Endodermal cell (in vitro differentiated cells): ENCODE measurements at regions not wholly inside any gene's neighbourhood (a gene's known extent, or its start where the extent isn't known, plus 50 kb on each side); places are given as distances from the start of the nearest gene placed in this dataset.

ENCODE experiments used
- DNase-seq: peaks from one replicate; pipeline ENCODE4 v3.0.0-alpha.2; 2017
- H3K27ac ChIP-seq: 2 replicates; pipeline ENCODE4 v1.5.1; 2013; ENCODE audit warnings: mild to moderate bottlenecking, low read depth, low read length, moderate library complexity
- H3K27me3 ChIP-seq: 2 replicates; pipeline ENCODE4 v1.6.1; 2013; ENCODE audit warnings: mild to moderate bottlenecking, low read length, moderate library complexity; ENCODE audit not compliant: insufficient read depth, control insufficient read depth, poor library complexity, severe bottlenecking
- H3K36me3 ChIP-seq: 2 replicates; pipeline ENCODE4 v1.7.0; 2013; ENCODE audit warnings: mild to moderate bottlenecking, low read length, moderate library complexity; ENCODE audit not compliant: control insufficient read depth, insufficient read depth
- H3K4me1 ChIP-seq: one replicate; pipeline ENCODE4 v1.7.0; 2013; ENCODE audit warnings: low read length; ENCODE audit not compliant: control insufficient read depth, insufficient read depth
- H3K4me3 ChIP-seq: 2 replicates; pipeline ENCODE4 v1.5.1; 2013; ENCODE audit warnings: mild to moderate bottlenecking, low read length, moderate library complexity
- H3K9ac ChIP-seq: 2 replicates; pipeline ENCODE4 v1.6.1; 2013; ENCODE audit warnings: mild to moderate bottlenecking, low read length, moderate library complexity; ENCODE audit not compliant: poor library complexity, severe bottlenecking; ENCODE audit errors: extremely low read depth
- H3K9me3 ChIP-seq: 2 replicates; pipeline ENCODE4 v1.6.1; 2013; ENCODE audit warnings: mild to moderate bottlenecking, low read length, moderate library complexity; ENCODE audit not compliant: control insufficient read depth
- H3K27ac Mint-ChIP-seq: 2 replicates; pipeline ENCODE4 v1.8.0; 2020; ENCODE audit warnings: mixed read lengths
- H3K27me3 Mint-ChIP-seq: 2 replicates; pipeline ENCODE4 v1.8.0; 2021; ENCODE audit warnings: mild to moderate bottlenecking, mixed read lengths; ENCODE audit not compliant: insufficient read depth
- H3K36me3 Mint-ChIP-seq: 2 replicates; pipeline ENCODE4 v1.8.0; 2020; ENCODE audit warnings: low read depth, mixed read lengths
- H3K4me1 Mint-ChIP-seq: 2 replicates; pipeline ENCODE4 v1.8.0; 2020; ENCODE audit warnings: mixed read lengths
- H3K4me3 Mint-ChIP-seq: 2 replicates; pipeline ENCODE4 v1.8.0; 2020; ENCODE audit warnings: mild to moderate bottlenecking, moderate library complexity, mixed read lengths
- H3K9me3 Mint-ChIP-seq: 2 replicates; pipeline ENCODE4 v1.8.0; 2020; ENCODE audit warnings: mild to moderate bottlenecking, mixed read lengths
- WGBS, 2 experiments: methylation state at CpG; one replicate each; pipeline versions ENCODE4 v1.1.5 to v1.1.7; 2013; ENCODE audit warnings: missing lambda C conversion rate in 2 of 2, mixed read lengths in 1 of 2; ENCODE audit not compliant: insufficient coverage in 1 of 2, insufficient read length in 1 of 2; 5-methylcytosine and 5-hydroxymethylcytosine counted together
- TF ChIP-seq, protein P1 (sequence below): fragments of 200-600 bp; sonication (generic); conservative IDR thresholded peaks from 2 replicates; pipeline ENCODE4 v1.5.0; 2021; ENCODE audit warnings: antibody characterized with exemption, mild to moderate bottlenecking

DNA sequence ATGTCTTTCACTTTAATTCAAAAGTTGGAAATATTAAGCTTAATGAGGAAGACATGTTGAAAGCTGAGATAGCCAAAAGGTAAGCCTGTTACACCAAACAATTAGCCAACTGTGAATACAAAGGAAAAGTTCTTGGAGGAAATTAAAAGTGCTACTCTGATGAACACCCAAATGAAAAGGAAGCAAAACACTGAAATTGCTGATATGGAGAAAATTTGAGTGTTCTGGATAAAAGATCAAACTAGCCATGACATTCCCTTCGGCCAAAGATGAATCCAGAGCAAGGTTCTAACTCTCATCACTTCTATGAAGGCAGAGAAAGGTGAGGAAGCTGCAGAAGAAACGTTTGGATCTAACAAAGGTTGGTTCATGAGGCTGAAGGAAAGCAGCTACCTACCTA is 280.8 kb upstream of the BCHE start:
- Mint-ChIP-seq H3K4me1 (no peaks in the 10 kb centered on the region), H3K27ac (no peak overlapping the region), H3K9me3 (peaks cover 2% of the 10 kb centered on the region), H3K27me3 (no peaks in the 10 kb centered on the region), H3K4me3 (no peak overlapping the region), H3K36me3 (no peaks in the 10 kb centered on the region)
- 79 to 83% methylated on average over 1 to 2 of the region's 2 CpGs for WGBS, 2 experiments
- H3K4me1 ChIP-seq = no peaks in the 10 kb centered on the region
- no peak overlapping the region for H3K27ac ChIP-seq
- H3K9me3 ChIP-seq = no peaks in the 10 kb centered on the region
- no peaks in the 10 kb centered on the region for H3K36me3 ChIP-seq
- H3K4me3 ChIP-seq = no peak overlapping the region
- TF ChIP-seq, protein P1, sequence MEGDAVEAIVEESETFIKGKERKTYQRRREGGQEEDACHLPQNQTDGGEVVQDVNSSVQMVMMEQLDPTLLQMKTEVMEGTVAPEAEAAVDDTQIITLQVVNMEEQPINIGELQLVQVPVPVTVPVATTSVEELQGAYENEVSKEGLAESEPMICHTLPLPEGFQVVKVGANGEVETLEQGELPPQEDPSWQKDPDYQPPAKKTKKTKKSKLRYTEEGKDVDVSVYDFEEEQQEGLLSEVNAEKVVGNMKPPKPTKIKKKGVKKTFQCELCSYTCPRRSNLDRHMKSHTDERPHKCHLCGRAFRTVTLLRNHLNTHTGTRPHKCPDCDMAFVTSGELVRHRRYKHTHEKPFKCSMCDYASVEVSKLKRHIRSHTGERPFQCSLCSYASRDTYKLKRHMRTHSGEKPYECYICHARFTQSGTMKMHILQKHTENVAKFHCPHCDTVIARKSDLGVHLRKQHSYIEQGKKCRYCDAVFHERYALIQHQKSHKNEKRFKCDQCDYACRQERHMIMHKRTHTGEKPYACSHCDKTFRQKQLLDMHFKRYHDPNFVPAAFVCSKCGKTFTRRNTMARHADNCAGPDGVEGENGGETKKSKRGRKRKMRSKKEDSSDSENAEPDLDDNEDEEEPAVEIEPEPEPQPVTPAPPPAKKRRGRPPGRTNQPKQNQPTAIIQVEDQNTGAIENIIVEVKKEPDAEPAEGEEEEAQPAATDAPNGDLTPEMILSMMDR = no peak
- H3K9ac ChIP-seq = no peak overlapping the region
- no peaks in the 10 kb centered on the region for H3K27me3 ChIP-seq
- no peak for DNase-seq

DNA sequence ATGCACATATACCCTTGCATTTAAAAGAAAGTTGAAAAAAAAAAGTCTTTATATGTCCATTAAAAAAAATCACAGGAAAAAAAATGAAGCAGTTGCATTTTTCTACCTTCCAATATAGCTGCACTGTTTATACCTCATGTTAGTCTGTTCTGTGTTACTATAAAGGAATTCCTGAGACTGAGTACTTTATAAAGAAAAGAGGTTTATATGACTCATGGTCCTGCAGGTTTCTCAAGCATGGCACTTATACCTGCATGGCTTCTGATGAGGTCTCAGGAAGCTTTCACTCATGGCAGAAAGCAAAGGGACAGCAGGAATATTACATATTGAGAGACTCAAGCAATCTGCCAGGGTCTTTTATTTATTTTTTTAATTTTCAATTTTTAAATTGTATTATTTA is 277.2 kb upstream of the BCHE start:
- Histone ChIP-seq H3K4me3 (no peak overlapping the region), H3K27ac (no peak overlapping the region), H3K9me3 (no peaks in the 10 kb centered on the region), H3K4me1 (no peaks in the 10 kb centered on the region), H3K36me3 (no peaks in the 10 kb centered on the region), H3K9ac (no peak overlapping the region), H3K27me3 (no peaks in the 10 kb centered on the region)
- H3K27ac Mint-ChIP-seq = no peak overlapping the region
- peaks cover 6% of the 10 kb centered on the region for H3K4me1 Mint-ChIP-seq
- peaks cover under 1% of the 10 kb centered on the region for H3K9me3 Mint-ChIP-seq
- H3K27me3 Mint-ChIP-seq = no peaks in the 10 kb centered on the region
- TF ChIP-seq, protein P1 = no peak
- H3K36me3 Mint-ChIP-seq = no peaks in the 10 kb centered on the region
- no peak overlapping the region for H3K4me3 Mint-ChIP-seq
- no peak for DNase-seq

DNA sequence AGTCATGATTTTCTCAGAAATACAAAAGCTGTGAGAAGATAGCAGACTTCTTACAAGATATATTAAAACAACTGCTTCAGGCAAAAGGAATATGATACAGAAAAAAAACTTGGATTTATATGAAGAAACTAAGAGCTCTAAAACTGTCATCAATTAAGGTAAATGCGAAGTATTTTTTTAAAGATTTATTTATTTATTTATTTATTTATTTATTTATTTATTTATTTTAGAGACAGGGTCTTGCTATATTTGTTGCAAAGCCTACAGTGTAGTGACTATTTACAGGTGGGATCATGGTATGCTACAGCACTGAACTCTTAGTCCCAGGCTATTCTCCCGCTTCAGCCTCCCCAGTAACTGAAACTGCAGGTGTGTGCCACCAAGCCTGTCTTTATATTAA is 274.3 kb upstream of the BCHE start:
- Histone ChIP-seq H3K27ac (no peak overlapping the region), H3K9me3 (no peaks in the 10 kb centered on the region), H3K4me3 (no peak overlapping the region), H3K9ac (no peak overlapping the region), H3K27me3 (no peaks in the 10 kb centered on the region), H3K36me3 (no peaks in the 10 kb centered on the region), H3K4me1 (no peaks in the 10 kb centered on the region)
- Mint-ChIP-seq H3K27ac (no peak overlapping the region), H3K4me3 (no peak overlapping the region), H3K36me3 (no peaks in the 10 kb centered on the region), H3K27me3 (no peaks in the 10 kb centered on the region), H3K9me3 (no peaks in the 10 kb centered on the region), H3K4me1 (peaks cover 6% of the 10 kb centered on the region)
- 100% methylated on average over 1 of the region's 2 CpGs; no CpG with 5 or more reads in 1 of the 2 experiments for WGBS, 2 experiments
- TF ChIP-seq, protein P1 = no peak
- no peak for DNase-seq
